GM21526 (cell line): ENCODE measurements at regions not wholly inside any gene's neighbourhood (a gene's known extent, or its start where the extent isn't known, plus 50 kb on each side); places are given as distances from the start of the nearest gene placed in this dataset.
"Not testable (repeated sequence)": the region's sequence is repeated elsewhere in the genome, so short reads cannot be mapped to it uniquely, and the experiment has no call there.

ENCODE experiments used
- ATAC-seq: cut with Tn5 transposase; IDR thresholded peaks from one replicate; pipeline ENCODE4 v1.9.1; 2021; ENCODE audit warnings: moderate library complexity; ENCODE audit not compliant: unreplicated experiment, low FRiP score

DNA sequence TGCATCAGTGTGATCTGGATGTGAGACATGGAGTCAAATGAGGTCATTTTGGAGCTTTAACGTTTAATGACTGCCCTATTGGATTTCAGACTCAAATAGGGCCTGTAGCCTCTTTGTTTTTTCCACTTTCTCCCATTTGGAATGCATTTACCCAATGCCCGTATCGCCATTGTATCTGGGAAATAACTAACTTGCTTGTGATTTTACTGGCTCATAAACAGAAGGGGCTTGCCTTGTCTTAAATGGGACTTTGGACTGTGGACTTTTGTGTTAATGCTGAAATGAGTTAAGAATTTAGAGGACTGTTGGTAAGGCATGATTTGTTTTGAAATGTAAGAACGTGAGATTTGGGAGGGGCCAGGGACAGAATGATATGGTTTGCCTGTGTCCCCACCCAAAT lies 494.6 kb downstream of the CHSY3 start:
- ATAC-seq, result no peak

DNA sequence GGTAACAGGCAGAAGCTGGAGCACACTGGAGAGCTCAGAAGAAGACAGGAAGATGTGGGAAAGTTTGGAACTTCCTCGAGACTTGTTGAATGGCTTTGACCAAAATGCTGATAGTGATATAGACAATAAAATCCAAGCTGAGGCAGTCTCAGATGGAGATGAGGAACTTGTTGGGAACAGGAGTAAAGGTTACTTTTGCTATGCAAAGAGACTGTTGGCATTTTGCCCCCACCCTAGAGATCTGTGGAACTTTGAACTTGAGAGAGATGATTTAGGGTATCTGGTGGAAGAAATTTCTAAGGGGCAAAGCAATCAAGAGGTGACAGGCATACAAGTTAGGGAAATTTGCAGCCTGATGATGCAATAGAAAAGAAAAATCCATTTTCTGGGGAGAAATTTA lies 493.5 kb downstream of the CHSY3 start:
- not testable (repeated sequence) for ATAC-seq

DNA sequence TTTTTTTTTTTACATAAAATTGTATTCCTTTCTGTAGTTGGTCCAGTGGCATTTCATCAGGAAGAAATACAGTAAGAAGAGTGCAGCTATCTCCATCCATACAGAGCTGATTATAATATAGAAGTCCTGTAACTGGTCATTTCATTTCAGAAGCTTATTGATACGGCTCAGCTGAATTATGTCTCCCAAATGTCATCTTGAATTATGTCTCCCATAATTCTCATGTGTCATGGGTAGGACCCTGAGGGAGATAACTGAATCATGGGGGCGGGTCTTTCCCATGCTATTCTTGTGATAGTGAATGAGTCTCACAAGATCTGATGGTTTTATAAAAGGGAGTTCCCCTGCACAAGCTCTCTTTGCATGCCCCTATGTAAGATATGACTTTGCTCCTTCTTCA lies 492.9 kb downstream of the CHSY3 start:
- no peak for ATAC-seq

DNA sequence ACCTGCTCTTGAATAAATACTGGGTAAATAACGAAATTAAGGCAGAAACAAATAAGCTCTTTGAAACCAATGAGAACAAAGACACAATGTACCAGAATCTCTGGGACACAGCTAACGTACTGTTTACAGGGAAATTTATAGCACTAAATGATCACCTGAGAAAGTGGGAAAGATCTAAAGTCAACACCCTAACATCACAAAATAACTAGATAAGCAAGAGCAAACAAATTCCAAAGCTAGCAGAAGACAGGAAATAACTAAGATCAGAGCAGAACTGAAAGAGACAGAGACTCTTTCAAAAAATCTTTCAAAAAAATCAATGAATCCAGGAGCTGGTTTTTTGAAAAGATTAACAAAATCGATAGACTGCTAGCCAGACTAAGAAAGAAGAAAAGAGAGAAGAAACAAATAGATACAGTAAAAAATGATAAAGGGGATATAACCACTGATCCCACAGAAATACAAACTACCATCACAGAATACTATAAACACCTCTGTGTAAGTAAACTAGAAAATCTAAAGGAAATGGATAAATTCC lies 487.5 kb downstream of the CHSY3 start:
- not testable (repeated sequence) for ATAC-seq

DNA sequence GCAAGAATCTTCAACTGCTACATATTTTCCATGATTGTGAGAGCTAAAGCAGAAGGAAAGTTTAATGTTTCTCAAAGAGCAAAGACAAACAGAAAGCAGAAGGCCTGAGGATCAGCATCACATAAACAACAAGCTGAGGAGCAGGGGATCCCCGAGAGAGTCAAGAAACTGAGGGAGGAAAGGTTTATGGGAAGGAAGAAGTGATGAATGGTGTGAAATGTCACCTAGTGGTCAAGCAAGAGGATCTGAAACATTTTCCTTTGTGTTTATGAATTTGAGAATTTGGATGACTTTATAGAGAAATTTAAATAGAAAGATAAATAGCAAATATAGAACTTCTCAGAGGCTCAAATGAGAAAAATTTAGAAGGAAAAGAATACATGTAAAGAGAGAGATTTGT lies 481.9 kb downstream of the CHSY3 start:
- no peak for ATAC-seq

DNA sequence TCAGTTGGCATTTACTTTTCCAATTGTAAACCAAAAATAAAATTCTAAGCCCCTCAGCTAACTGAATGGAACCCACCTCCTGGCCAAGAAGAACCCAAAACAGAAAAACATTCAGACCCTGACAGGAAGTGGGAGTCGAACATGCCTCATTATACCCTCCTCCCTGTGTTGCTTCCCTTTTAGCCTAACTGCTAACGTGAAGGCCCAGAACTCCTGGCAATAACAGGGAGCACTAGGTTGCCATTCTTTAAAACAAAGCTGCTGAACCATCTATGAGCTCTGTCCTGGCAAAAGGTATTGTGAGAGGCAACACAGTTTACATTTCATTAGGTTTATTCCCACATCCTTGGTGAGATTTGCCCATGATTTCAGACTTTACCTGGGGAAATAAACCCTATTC lies 481.4 kb downstream of the CHSY3 start:
- no peak for ATAC-seq

DNA sequence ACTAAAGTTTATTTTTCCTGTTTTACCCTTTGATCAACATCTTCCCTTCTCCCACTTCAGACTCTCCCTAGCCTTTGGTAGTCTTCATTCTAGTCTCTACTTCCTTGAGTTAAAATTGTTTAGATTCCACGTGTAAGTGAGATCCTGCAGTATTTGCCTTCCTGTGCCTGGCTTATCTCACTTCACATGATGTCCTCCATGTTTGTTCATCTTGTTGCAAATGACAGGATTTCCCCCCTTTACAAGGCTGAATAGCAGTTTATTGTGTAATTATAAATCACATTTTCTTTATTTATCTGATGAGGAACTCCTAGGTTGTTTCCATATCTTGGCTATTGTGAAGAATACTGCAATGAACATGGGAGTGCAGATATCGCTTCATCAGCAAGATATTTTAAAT lies 461.7 kb downstream of the CHSY3 start:
- no peak for ATAC-seq

DNA sequence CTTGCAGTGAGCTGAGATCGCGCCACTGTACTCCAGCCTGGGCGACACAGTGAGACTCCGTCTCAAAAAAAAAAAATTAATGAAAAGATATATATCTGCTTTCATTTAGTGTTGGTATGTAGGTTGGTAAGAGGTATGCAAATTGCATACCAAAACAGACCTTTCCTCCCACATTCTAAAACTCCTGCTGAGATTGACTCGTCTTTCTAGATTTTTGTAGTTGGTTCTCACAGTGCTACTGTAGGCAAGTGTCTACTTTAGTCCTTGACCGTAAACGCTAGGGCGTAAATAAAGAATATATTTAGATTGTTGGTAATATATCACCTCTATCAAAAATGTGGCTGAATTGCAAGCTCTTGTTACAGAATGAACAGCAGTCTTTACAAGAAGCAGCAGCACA lies 445.9 kb downstream of the CHSY3 start:
- ATAC-seq, result no peak

DNA sequence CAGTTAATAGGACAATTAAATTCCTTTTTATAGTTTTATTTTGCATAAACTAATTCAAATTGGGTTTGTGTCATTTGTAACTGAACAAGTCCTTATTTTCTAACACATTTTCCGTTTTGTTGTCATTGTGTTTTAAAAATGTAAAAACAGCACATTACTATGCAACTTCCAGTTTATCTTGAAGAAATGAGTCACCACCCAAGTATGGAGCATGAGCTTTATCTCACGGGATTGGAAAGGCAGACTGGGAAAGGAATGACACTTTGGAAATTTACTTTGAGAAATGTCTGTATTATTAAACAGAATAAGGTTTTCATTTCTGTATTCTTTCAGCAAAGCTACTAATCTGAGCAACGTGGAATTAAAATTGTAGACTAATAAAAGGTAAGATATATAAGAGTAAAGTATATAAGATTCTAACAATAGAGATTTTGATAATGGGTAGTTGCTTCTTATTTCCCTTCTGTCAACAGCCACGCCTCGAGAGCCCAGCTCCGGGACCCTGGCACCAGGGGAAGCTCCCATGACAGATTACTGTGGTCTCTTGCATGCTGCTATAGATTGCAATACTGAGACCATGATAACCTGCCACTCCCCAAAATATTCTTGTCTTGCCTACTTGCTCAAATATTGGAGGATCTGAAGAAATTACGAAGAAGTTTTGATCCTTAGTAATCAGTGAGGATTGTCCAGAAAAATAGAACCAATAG lies 433.1 kb downstream of the CHSY3 start:
- ATAC-seq, result no peak

DNA sequence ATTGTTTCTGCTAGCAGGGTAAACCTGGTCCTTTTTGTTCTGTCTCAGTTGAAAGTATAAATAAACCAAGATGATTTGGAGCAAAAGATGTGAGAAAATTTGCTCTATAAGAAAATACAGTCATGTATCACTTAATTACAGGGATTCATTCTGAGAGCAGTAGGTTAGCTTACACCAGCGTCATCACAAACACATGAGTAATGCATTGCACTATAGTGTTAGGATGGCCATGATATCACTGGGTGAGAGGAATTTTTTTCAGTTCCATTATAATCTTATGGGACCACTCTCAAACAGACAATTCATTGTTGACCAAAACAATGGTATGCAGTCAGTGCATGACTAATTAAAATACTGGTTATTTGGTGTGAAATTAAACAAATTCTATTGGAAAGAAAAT lies 430.9 kb downstream of the CHSY3 start:
- ATAC-seq, result no peak

DNA sequence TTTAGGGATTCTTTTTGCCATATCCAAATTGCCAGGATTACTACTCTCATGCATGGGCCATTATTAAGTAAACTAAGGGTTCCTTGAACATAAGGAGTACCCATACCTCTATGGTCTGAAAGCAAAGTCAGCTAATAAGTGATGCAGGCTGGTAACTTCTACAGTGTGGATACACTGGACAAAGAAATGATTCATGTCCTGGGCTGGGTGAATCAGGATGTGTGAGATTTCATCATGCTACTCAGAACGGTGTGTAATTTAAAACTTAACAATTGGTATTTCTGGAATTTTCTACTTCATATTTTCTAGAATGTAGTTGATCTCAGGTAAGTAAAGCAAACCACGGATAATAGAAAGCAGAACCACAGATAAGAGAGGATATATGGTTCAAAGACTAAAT lies 428.8 kb downstream of the CHSY3 start:
- no peak for ATAC-seq

DNA sequence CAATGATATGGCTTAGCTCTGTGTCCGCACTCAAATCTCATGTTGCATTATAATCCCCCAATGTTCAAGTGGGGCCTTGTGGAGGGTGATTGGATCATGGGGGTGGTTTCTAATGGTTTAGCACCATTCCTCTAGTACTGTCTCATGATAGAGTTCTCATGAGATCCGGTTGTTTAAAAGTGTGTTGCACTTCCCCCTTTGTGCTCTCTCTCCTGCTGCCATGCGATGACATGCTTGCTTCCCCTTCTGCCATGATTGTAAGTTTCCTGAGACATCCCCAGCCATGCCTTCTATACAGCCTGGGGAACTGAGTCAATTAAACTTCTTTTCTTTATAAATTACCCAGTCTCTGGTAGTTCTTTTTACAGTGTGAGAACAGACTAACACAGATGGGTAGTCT lies 427.1 kb downstream of the CHSY3 start:
- ATAC-seq, result no peak

DNA sequence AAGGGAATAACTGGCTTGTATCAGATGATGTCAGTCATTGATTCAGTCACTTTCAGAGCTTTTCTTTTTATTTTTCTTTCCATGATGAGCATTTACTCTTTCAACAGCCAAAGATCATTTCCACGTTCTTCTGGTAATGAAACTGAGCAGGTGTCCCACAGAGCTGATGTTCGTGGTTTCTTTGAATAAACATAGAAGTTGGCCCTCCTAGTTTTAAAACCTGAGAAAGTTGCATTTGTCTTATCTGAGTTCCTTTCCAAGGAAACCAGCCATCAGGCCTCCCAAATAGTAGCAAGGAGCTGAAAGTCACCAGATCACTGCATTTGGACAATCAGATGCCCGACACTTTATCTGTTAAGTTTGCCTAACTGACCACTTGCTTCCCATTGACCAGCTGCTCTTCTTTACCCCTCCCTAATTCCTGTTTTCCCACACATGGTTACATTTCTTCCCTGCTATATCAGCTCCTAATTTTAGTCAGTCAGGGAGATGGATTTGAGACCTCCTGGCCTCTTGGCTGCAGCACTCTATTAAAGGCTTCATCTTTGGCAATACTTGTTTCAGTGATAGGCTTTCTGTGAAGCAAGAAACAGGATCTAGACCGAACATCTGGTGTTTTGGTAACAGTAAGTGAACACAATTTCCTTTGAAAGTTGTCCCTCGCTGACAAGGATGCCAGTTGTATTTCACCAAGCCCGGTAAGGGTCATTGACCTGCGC lies 420.8 kb downstream of the CHSY3 start:
- ATAC-seq, result no peak

DNA sequence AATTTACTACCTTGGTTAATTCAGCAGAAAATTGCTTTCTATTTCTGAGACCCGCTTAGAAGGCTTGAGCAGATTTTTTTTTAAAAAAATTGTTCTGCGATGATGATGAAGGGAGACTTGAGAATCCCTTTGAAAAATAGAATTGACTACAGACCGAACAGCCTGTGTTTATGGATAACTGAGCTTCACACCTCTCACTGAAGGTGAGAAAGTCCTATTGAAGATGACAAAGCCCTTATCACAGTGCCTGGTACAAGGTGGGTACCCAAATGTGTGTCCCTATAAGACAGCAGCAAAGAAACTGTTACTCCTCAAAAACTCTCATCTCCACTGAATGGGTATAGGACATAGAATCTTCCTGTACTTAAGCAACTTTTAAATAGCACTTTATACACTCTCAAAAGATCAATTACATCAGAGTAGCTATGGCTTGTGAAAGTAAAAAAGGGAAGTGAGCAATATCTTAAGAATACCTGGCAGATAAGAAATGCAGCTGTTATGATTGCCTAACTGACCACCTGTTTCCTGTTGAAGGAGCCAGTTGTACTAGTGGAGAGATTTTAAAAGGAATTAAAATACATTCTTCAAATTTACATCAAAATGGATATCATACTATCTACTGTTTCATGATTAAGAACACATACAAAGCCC lies 419.7 kb downstream of the CHSY3 start:
- peak; percentile 100 for ATAC-seq

DNA sequence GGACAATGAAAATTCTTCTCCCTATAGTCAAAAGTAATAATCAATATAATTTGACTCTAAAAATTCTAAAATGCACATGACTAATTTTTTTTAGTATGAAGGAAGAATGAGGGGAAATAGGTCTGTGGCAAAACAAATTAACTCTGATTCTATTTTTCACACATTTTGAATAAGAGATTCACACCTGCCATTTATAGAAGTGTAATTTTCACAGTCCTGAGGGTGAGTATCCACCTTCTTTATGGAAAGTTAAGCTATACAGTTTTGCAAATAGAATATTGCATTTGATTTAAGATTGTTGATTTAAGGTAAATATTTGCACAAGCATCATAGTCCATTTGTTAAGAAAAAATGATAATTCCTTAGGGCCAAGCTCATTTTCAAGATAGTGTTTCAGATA lies 417.7 kb downstream of the CHSY3 start:
- ATAC-seq, result no peak

DNA sequence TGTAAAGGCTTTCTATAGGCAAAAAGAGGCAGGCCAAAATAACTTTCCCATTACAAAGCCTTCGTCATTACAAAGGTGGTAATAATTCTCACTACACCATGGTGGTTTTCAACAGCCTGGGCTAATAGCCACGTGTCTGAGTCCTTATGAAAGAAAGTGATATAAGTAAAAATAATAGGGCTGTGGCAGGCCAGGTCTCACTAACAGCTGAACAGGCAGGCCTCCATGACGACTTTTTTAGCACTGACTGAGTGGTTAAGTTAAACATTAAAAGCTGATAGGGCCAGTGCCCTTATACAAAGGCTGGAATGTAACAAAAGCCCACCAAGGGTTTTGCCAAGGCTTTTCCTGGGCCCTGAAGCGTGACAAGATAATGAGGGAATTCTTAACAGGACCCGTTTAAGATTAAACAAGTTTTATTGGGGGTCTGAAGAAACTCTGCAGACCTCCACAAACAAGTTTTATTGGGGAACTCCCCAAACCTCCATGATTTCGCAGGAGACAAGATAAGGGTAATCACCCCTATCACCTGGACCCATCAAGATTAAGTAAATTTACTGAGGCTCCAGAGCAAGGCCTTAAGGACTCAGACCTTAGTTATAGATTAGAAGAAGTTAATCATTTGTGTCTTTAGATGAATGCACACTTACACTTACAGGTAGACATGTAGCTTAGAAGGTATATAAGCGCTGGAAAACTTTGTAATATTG lies 412.9 kb downstream of the CHSY3 start:
- ATAC-seq, result no peak

DNA sequence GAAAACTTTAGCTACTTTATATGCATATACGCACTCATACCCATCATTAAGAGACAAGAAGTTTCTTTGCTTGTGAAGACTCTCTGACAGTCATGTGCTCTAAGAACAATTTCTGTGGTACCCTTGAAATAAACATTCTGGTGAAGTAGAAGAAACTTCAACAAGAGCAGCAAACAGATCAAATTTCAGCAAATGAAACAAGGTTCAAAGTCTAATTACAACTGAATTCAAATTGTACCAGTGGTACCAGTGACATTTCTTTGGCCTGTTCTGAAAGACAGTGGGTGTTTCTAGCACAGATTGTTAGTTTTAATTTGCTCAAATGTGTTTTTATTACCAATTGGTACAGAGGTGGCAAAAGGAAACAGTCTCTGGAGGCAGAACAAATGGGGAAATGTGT lies 391.0 kb downstream of the CHSY3 start:
- ATAC-seq, result no peak

DNA sequence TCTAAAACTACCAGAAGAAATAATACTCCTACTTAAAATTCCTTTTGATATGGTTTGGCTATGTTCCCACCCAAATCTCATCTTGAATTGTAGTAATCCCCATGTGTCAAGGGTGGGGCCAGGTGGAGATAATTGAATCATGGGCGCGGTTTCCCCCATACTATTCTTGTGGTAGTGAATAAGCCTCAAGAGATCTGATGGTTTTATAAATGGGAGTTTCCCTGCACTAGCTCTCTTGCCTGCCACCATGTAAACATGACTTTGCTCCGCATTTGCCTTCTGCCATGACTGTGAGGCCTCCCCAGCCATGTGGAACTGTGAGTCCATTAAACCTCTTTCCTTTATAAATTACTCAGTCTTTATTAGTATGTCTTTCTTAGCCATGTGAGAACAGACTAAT lies 390.5 kb downstream of the CHSY3 start:
- ATAC-seq, result not testable (repeated sequence)

DNA sequence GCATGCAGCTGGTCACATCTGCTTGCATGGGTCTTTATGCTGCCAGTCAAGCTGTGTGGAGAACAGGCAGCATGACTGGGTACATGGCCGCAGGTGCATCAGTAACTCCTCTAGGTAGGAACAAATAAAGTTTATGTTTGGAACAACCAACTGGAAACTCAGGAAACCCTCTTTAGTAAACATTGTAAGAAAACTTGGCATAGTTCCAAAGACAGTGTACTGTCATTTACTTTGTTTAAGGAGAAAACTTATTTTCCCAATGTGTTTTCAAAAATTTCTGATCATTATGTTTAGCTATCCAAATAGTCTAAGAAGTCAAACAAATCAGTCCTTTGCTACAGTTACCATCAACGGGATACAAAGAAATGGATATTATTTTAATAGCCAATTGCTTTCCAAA lies 386.0 kb downstream of the CHSY3 start:
- ATAC-seq, result no peak

DNA sequence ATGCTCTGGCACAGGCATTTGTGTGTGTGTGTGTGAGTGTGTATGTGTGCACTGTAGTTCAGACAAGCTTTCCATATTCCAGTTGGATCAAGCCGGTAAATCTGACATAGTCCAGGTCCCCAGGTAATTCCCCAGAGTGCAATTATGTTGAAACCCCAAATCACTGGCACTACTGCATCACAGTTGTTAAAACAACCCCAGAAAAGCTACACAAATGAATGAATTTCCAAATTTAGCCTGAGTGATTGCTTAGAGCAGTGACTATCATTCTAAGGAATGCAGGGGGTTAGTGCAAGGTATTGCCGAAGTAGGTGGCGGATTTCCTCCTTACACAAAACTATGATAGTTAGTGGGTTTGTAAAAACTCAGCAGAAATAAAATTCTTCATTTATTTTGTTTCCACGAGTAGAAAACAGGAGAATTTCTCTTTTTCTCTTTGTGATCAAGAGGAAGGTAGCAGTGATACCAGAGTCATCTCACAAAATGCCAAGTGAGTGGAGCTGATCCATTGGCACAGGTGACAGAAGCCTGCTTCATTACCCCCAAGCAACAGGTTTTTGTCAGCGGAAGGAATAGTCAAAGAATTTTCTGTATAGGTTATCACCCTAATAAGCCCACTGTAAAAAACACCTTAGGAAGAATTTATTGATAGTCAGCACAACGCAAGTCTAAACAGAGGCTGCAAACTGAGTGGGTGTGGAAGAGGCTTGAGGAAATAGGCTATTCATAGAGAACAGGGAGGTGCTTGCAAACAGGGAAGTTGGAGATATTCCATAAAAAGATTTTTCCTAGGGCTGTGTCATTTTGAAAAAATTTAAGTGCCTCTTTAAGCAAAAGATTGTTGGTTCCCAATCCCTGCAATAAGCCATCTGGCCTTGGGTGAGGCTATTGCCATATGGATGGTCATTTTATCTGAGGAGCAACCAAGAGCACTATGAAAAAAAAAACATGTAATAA lies 385.1 kb downstream of the CHSY3 start:
- no peak for ATAC-seq
